HG02759 (cell line): ENCODE measurements at regions not wholly inside any gene's neighbourhood (a gene's known extent, or its start where the extent isn't known, plus 50 kb on each side); places are given as distances from the start of the nearest gene placed in this dataset.

Source experiments
- ATAC-seq: cut with Tn5 transposase; IDR thresholded peaks from one replicate; pipeline ENCODE4 v1.9.1; 2021; ENCODE audit warnings: mild to moderate bottlenecking, moderate library complexity; ENCODE audit not compliant: unreplicated experiment

DNA sequence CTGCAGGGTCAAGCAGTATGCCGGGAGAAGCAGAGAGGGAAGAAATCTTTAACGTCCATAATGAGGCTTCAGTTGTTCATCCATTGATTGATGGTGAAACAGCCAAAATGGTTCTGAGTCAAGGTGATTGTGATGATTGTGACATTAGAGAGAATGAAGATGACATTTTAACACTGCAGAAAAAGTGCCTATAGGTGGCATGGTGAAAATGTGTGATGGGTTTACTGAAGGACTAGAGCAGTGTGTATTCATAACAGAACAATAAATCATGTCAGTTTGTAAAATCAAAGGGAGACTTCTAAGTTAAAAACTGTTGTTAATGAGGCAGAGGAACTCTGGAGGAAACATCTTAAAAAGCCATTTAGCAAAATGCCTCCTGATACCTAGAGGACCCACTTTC, 57.7 kb upstream of the CAND1 start:
- ATAC-seq, result no peak

DNA sequence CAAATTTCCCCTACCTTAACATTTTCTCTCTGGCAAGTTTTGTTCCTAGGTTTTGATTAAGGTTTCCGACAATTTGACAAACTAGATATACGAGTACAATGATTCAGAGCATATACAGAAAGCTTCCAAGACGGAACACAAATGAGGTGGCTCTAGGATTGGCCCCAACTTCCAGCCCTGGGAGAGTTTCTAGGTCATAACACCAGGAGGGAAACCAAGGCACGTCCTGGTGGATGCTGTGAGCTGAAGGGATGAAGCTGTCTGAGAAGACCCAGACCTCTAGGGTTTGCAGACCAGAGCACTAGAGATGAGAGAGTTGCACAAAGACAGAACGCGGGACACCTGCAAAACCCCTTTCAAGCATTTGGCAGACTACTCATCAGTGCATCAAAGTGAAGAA, 51.5 kb upstream of the CAND1 start:
- no peak for ATAC-seq
